K562 (cell line): ENCODE measurements at regions not wholly inside any gene's neighbourhood (a gene's known extent, or its start where the extent isn't known, plus 50 kb on each side); places are given as distances from the start of the nearest gene placed in this dataset.

Experiments used
- ATAC-seq: fragments of 200-7000 bp; cut with Tn5 transposase; 3 replicates; pipeline ENCODE4 v1.9.1; 2020; ENCODE audit warnings: moderate library complexity
- BruUV-seq: library from RNA; stranded (reverse); fragments of 400-500 nt; replicated peaks from 2 replicates; lab custom pipeline; 2021; lab: Mats Ljungman, UMichigan
- CTCF ChIA-PET: fragments of 300-600 bp; formaldehyde crosslinking; extraction: SDS; loops from one replicate; lab custom pipeline; 2021; ENCODE audit warnings: low intra/inter-chr PET ratio; lab: Yijun Ruan, JAX
- POLR2A ChIA-PET: fragments of 300-600, 350-650 bp; sonication (Branson Sonifier 250); formaldehyde crosslinking; extraction: SDS; loops from one replicate; lab custom pipeline; 2021; ENCODE audit warnings: antibody characterized with exemption, inconsistent platforms; lab: Yijun Ruan, JAX
- DNase-seq, 4 experiments: peaks; one replicate each; pipeline versions ENCODE4 v3.0.0 to v3.0.0-alpha.2; 2011 to 2018; ENCODE audit warnings: low spot score in 3 of 4, mixed read lengths in 3 of 4; ENCODE audit errors: extremely low read depth in 1 of 4
- FAIRE-seq: peaks from 2 replicates; lab custom pipeline; 2011; peaks lifted over from hg19 to GRCh38; lab: Jason Lieb, UNC
- H2AFZ ChIP-seq: 2 replicates; pipeline ENCODE4 v1.6.0; 2011; ENCODE audit warnings: low read depth, low read length, control low read depth, inconsistent platforms
- H3K27ac ChIP-seq: fragments of 200-600 bp; 3 replicates; pipeline ENCODE4 v1.8.0; 2011; ENCODE audit warnings: low read depth, mild to moderate bottlenecking, control low read depth, inconsistent platforms, low read length, moderate library complexity, mixed read lengths; ENCODE audit errors: extremely low read depth
- H3K27me3 ChIP-seq, 2 experiments: fragments of 300-600 bp in 1 of 2; 2 replicates in 1 of 2; 3 replicates in 1 of 2; pipeline versions ENCODE4 v1.6.0 to v1.8.0; 2011; ENCODE audit warnings: inconsistent platforms in 2 of 2, low read length in 2 of 2, mild to moderate bottlenecking in 1 of 2, mixed read lengths in 1 of 2, moderate library complexity in 1 of 2; ENCODE audit not compliant: control insufficient read depth in 2 of 2, insufficient read depth in 2 of 2
- H3K36me3 ChIP-seq: fragments of 300-600 bp; 3 replicates; pipeline ENCODE4 v1.8.0; 2011; ENCODE audit warnings: mild to moderate bottlenecking, low read length, inconsistent platforms; ENCODE audit not compliant: control insufficient read depth, insufficient read depth
- H3K4me1 ChIP-seq, 2 experiments: fragments of 200-600 bp in 1 of 2; replicated peaks in 1 of 2; 2 replicates in 1 of 2; 3 replicates in 1 of 2; pipeline versions ENCODE4 v1.5.1 to v1.8.0; 2011; ENCODE audit warnings: inconsistent platforms in 2 of 2, low read length in 2 of 2, mild to moderate bottlenecking in 1 of 2, mixed read lengths in 1 of 2, moderate library complexity in 1 of 2; ENCODE audit not compliant: control insufficient read depth in 2 of 2, insufficient read depth in 2 of 2
- H3K4me2 ChIP-seq: 2 replicates; pipeline ENCODE4 v1.6.1; 2011; ENCODE audit warnings: low read length, control low read depth, inconsistent platforms, mixed read lengths; ENCODE audit not compliant: insufficient read depth
- H3K4me3 ChIP-seq: fragments of 200-600 bp; sonication (generic), shearing (Covaris generic); 2 replicates; pipeline ENCODE4 v1.5.1; 2016; ENCODE audit warnings: control low read depth, inconsistent platforms
- H3K79me2 ChIP-seq: fragments of 200-600 bp; 3 replicates; pipeline ENCODE4 v1.8.0; 2011; ENCODE audit warnings: low read length, inconsistent platforms; ENCODE audit not compliant: control insufficient read depth, insufficient read depth
- H3K9ac ChIP-seq, 2 experiments: 2 replicates each; pipeline versions ENCODE4 v1.6.0 to v1.6.1; 2011; ENCODE audit warnings: low read depth in 2 of 2, low read length in 2 of 2, control low read depth in 1 of 2, inconsistent platforms in 1 of 2, mild to moderate bottlenecking in 1 of 2, mixed read lengths in 1 of 2; ENCODE audit not compliant: insufficient read depth in 1 of 2
- H3K9me1 ChIP-seq: one replicate; pipeline ENCODE4 v1.6.0; 2011; ENCODE audit warnings: inconsistent platforms, mild to moderate bottlenecking, low read length, moderate library complexity; ENCODE audit not compliant: control insufficient read depth, insufficient read depth
- H3K9me3 ChIP-seq: replicated peaks from 2 replicates; pipeline ENCODE4 v1.5.1; 2011; ENCODE audit warnings: low read depth, low read length, inconsistent platforms; ENCODE audit not compliant: control insufficient read depth, insufficient read depth
- H4K20me1 ChIP-seq: replicated peaks from 2 replicates; pipeline ENCODE4 v1.6.1; 2011; ENCODE audit warnings: low read length, inconsistent platforms, mixed read lengths; ENCODE audit not compliant: control insufficient read depth, insufficient read depth
- CBFA2T2 ChIP-seq: fragments of 450-650 bp; conservative IDR thresholded peaks from 2 replicates; pipeline ENCODE4 v1.6.1; 2017; ENCODE audit warnings: mild to moderate bottlenecking
- CCAR2 ChIP-seq: fragments of 200-400 bp; formaldehyde crosslinking; IDR thresholded peaks from 2 replicates; pipeline ENCODE4 v1.6.1; 2017; ENCODE audit warnings: mild to moderate bottlenecking, low read depth, low read length
- CGGBP1 ChIP-seq: fragments of 250-450 bp; sonication (Bioruptor Pico); IDR thresholded peaks from 2 replicates; pipeline ENCODE4 v1.9.0; 2021; ENCODE audit warnings: mild to moderate bottlenecking
- CHAMP1 ChIP-seq: fragments of 450-650 bp; IDR thresholded peaks from 2 replicates; pipeline ENCODE4 v1.6.1; 2016; ENCODE audit warnings: mild to moderate bottlenecking
- KLF10 ChIP-seq: fragments of 250-450 bp; sonication (Bioruptor Pico); IDR thresholded peaks from 2 replicates; pipeline ENCODE4 v1.6.1; 2021; ENCODE audit warnings: matching md5 sums
- PTTG1 ChIP-seq: fragments of 450-650 bp; IDR thresholded peaks from 2 replicates; pipeline ENCODE4 v1.6.1; 2016; ENCODE audit warnings: low read depth, mild to moderate bottlenecking, missing genetic modification characterization, missing compliant biosample characterization
- SRF ChIP-seq, 2 experiments: fragments of 250-450, 450-650 bp in 1 of 2; sonication (Bioruptor Pico) in 1 of 2; sonication (generic) in 1 of 2; formaldehyde crosslinking; IDR thresholded peaks; 2 replicates each; pipeline versions ENCODE4 v1.5.0 to v1.5.1; 2020 to 2022; ENCODE audit warnings: mild to moderate bottlenecking in 1 of 2, missing genetic modification reagents in 1 of 2
- YY1 ChIP-seq, 3 experiments: IDR thresholded peaks; 2 replicates each; pipeline ENCODE4 v1.6.1; 2011; ENCODE audit warnings: low read length in 2 of 3, mild to moderate bottlenecking in 2 of 3, moderate library complexity in 2 of 3, borderline replicate concordance in 1 of 3, control low read depth in 1 of 3, low read depth in 1 of 3; ENCODE audit not compliant: insufficient read depth in 3 of 3, insufficient replicate concordance in 2 of 3, control insufficient read depth in 1 of 3, insufficient read length in 1 of 3; ENCODE audit errors: extremely low read depth in 1 of 3
- WGBS: fragments of 100-300 bp; shearing (Covaris generic); methylation state at CpG from one replicate; pipeline ENCODE4 v1.1.6; 2016; ENCODE audit warnings: low coverage, mixed read lengths; ENCODE audit not compliant: insufficient coverage; ENCODE audit errors: missing lambda C conversion rate; 5-methylcytosine and 5-hydroxymethylcytosine counted together
- in situ Hi-C: fragments of 300-500 bp; cut with MboI; formaldehyde crosslinking; loops from 4 replicates; pipeline ENCODE4 v1.15.0; 2018; ENCODE audit warnings: inconsistent platforms, mixed read lengths
- intact Hi-C: fragments of 100-400 bp; cut with micrococcal nuclease; formaldehyde crosslinking; loops from 2 replicates; pipeline ENCODE4 v1.14.2; 2022

DNA sequence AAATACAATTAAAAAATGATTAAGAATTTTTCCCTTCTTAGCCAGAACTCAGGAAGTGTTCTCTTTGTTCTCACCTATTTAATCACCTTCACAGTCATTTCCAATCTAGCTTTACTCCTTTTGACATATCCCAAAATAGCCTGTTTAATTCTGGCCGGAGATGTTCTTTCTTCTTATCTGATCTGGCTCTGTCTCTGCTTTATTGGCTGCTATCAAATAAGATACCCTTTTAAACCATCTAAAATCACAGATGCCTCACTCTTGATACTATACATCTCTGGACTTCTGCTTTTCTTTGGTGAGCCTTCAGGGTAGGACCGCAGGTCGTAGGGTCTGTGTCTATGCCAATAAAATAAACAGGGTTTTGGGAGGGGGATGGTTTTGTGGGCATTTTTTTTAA is 319.2 kb upstream of the SEMA6D start:
- WGBS, result 0% methylated on average over 3 of the region's 3 CpGs
- H3K4me2 ChIP-seq, result no peak overlapping the region
- no TSS peak for BruUV-seq
- DNase-seq, result no peak
- H3K4me1 ChIP-seq, result no peaks in the 10 kb centered on the region
- H4K20me1 ChIP-seq, result no peaks in the 10 kb centered on the region
- H3K9me1 ChIP-seq, result no peaks in the 10 kb centered on the region
- ChIA-PET CTCF (no interaction called here), POLR2A (no interaction called here)
- no peak overlapping the region for H2AFZ ChIP-seq
- H3K9me3 ChIP-seq, result no peaks in the 10 kb centered on the region; the same call in 1 of the 2 replicates
- intact Hi-C loops, result no loop called here
- no peak overlapping the region for H3K4me3 ChIP-seq
- no peak for TF ChIP-seq SRF (CRISPR knock-in tag; IDR thresholded peaks at IDR 0.05)
- no peak for TF ChIP-seq CHAMP1
- TF ChIP-seq YY1 (IDR thresholded peaks at IDR 0.05; ENCODE audit: borderline replicate concordance in 1 of 3, control insufficient read depth in 1 of 3, extremely low read depth in 1 of 3, insufficient read depth in 3 of 3, insufficient read length in 1 of 3, insufficient replicate concordance in 2 of 3, low read depth in 1 of 3, low read length in 2 of 3), result no peak
- no peak for TF ChIP-seq CBFA2T2
- no peak for TF ChIP-seq KLF10 (CRISPR knock-in tag)
- no peak for TF ChIP-seq CGGBP1 (CRISPR knock-in tag)
- no peak for TF ChIP-seq PTTG1
- no peak for TF ChIP-seq CCAR2
- TF ChIP-seq, all 486 proteins: peak for 0
- no peaks in the 10 kb centered on the region for H3K36me3 ChIP-seq
- no peak overlapping the region for H3K9ac ChIP-seq
- in situ Hi-C loops, result no loop called here
- no peak for ATAC-seq
- H3K27ac ChIP-seq, result no peak overlapping the region
- no peaks in the 10 kb centered on the region for H3K79me2 ChIP-seq
- FAIRE-seq, result no peak
- no peaks in the 10 kb centered on the region for H3K27me3 ChIP-seq
